ENCODE measurements at regions not wholly inside any gene's neighbourhood (a gene's known extent, or its start where the extent isn't known, plus 50 kb on each side); places are given as distances from the start of the nearest gene placed in this dataset.
A peak's percentile ranks its signal among the peaks of the same experiment; 100 is the strongest.

DNA sequence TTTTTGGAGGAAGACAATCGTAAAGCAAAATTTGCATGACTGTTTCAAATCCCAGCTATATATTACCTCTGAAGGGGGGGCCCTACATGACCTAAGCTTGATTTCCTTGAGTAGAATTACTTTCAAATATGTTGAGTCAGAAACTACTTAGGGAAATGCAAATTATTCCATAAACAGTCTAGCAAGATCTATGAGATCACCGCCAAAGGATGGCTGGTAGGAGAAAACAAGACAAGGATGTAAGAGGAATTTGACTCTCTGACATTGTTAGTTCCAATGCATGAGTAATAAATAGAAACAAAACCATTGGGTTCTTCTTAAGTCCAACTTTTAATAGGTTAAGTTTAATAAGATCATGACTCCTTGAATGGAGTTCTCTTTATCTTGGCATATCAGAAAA, 561.4 kb downstream of the CDY2B start:
- TF ChIP-seq, protein P1, sequence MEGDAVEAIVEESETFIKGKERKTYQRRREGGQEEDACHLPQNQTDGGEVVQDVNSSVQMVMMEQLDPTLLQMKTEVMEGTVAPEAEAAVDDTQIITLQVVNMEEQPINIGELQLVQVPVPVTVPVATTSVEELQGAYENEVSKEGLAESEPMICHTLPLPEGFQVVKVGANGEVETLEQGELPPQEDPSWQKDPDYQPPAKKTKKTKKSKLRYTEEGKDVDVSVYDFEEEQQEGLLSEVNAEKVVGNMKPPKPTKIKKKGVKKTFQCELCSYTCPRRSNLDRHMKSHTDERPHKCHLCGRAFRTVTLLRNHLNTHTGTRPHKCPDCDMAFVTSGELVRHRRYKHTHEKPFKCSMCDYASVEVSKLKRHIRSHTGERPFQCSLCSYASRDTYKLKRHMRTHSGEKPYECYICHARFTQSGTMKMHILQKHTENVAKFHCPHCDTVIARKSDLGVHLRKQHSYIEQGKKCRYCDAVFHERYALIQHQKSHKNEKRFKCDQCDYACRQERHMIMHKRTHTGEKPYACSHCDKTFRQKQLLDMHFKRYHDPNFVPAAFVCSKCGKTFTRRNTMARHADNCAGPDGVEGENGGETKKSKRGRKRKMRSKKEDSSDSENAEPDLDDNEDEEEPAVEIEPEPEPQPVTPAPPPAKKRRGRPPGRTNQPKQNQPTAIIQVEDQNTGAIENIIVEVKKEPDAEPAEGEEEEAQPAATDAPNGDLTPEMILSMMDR (IDR thresholded peaks at IDR 0.05; ENCODE audit: insufficient read depth, low read depth, low read length, missing control alignments): no peak

DNA sequence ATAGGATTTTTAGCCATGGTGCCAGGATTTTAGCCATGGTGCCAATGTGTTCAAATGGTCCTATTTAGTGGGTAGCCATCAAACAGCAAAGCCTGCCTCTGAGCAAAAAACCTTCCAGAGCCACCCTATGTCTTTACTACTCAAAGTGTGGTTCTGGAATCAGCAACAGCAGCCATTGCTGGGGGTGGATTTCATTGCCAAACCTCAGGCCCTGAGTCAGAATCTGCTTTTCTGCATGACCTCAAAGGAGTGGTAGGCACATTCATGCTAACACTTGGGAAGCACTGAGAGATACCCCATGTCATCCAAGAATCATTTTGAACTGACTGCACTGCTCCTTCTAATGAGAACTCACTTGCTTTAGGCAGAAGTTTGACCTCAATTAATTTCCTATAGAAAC, 603.0 kb downstream of the CDY2B start:
- TF ChIP-seq, protein P1 (IDR thresholded peaks at IDR 0.05; ENCODE audit: insufficient read depth, low read depth, low read length, missing control alignments): no peak
- no peak overlapping the region for H3K4me3 ChIP-seq (ENCODE audit: low read length)
- peak; percentile 1 for DNase-seq (ENCODE audit: low read depth)

More for the DNA sequence above, 561.4 kb downstream of the CDY2B start:
- DNase-seq (ENCODE audit: low read depth): no peak
- H3K4me3 ChIP-seq (ENCODE audit: low read length): no peak overlapping the region

DNA sequence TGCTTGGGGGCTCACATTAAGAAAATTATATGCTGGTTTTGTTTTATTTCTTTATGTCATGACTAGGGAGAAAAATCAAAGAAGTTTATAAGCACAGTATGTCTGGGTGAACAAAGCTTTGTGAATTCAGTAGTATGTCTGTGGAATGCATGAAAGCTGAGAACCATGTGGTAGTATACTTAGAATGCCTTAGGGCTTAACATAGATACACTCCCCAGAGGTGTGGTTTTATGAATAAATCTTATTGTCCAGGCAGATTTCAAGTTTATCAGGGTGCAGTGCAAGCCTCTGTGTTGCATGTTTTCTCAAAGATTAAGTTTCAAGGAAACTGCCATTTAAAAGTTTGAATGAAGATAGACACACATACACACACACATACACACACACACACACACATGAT, 620.5 kb downstream of the CDY2B start:
- no peak overlapping the region for H3K4me3 ChIP-seq (ENCODE audit: low read length)
- no peak for DNase-seq (ENCODE audit: low read depth)
- TF ChIP-seq, protein P1 (IDR thresholded peaks at IDR 0.05; ENCODE audit: insufficient read depth, low read depth, low read length, missing control alignments): no peak

DNA sequence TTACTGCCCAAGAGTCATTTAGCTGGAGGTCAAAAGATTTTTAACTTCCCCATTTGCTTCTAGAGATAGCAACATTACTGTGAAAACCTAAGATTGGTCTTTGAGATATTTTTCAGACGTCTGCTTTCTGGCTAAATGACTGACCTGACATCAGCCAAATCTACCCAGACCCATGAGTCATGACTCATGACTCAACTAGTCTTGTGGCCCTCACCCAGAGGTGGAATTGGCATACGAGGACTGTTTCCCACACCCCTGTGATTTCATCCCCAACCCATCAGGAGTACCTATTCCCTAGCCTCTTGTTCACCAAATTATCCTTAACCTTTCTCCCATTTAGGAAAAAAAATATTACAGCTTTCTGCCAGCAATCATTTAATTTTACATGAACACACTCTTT, 641.6 kb downstream of the CDY2B start:
- DNase-seq (ENCODE audit: low read depth): peak; percentile 61
- TF ChIP-seq, protein P1 (IDR thresholded peaks at IDR 0.05; ENCODE audit: insufficient read depth, low read depth, low read length, missing control alignments): no peak
- H3K4me3 ChIP-seq (ENCODE audit: low read length): no peak overlapping the region

DNA sequence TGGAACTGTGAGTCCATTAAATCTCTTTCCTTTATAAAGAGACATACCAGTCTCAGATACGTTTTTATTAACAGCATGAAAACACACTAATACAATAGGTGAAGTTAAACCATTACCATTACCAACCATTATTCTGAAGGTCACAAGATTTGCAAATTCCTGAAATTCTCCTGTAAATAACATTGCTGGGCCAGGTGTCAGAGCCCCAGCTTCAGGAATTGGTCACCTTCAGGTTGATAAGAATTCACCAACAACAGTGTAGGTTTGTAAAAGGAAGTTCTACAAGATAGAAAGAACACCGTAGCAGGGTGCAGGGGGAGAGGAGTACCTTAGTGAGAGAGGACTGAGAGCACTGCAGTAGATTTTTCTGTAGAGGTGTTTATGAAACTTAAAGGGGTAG, 644.3 kb downstream of the CDY2B start:
- DNase-seq (ENCODE audit: low read depth): no peak
- TF ChIP-seq, protein P1 (IDR thresholded peaks at IDR 0.05; ENCODE audit: insufficient read depth, low read depth, low read length, missing control alignments): no peak
- no peak overlapping the region for H3K4me3 ChIP-seq (ENCODE audit: low read length)

DNA sequence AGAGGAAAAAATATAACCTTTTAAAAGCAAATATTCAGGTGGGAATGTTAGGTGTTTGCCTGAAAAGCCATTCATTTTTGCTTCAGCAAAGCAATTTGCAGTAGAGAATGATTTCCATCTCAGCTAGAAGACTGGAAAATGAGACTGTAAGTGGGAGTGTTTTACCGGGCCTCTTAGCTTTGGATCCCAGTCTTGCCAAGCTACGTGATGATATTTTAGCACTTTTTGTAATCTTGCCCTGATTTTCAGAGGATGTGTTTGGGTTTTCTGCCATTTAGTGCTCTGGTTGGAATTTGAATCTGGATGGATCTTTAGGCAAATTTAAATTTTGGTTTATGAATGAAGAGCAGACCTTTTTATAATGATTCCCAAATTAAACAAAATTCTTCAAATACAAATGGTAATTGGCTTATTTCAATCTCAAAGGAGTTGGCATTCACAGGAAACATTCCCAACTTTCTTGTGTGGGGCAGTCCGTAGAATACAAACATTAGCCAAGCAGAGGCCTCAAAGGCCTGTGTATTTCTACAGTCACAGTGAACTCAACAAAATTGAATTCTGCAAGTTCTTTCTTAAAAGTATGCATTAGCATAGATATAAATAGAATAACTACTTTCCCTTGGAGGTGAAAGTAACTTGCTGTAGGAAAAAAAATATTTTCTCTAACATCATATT, 646.4 kb downstream of the CDY2B start:
- TF ChIP-seq, protein P1 (IDR thresholded peaks at IDR 0.05; ENCODE audit: insufficient read depth, low read depth, low read length, missing control alignments): no peak
- DNase-seq (ENCODE audit: low read depth): no peak
- no peak overlapping the region for H3K4me3 ChIP-seq (ENCODE audit: low read length)

DNA sequence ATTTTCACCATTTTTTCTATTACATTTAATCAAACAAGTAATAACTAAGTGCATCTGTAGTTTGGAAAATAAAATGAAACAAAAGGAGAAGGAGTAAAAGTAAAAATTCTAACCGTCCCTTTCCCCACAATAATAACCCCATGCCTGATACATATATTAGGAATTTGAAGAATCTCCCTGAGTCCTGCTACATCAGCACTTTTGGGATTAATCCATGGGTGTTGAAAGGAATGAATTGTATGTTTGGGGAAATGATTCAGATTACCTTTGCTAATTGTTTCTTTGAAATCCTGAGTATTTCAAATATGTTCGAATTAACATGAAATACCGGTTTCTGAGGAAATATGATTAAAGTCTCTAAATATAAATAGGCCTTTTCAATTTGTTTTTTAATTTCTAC, 648.0 kb downstream of the CDY2B start:
- TF ChIP-seq, protein P1 (IDR thresholded peaks at IDR 0.05; ENCODE audit: insufficient read depth, low read depth, low read length, missing control alignments): no peak
- no peak overlapping the region for H3K4me3 ChIP-seq (ENCODE audit: low read length)
- peak; percentile 26 for DNase-seq (ENCODE audit: low read depth)

All from epithelial cell of esophagus (primary cell).